Upper lobe of left lung (tissue), 4 donors: ENCODE measurements at regions not wholly inside any gene's neighbourhood (a gene's known extent, or its start where the extent isn't known, plus 50 kb on each side); places are given as distances from the start of the nearest gene placed in this dataset.

ENCODE experiments used
- POLR2A ChIP-seq, 4 donors: fragments of 450-650 bp; IDR thresholded peaks; one replicate each; pipeline ENCODE4 v1.5.1; 2016 to 2017; ENCODE audit warnings: antibody characterized with exemption in 4 of 4, mild to moderate bottlenecking in 2 of 4
- POLR2AphosphoS5 ChIP-seq, 2 donors: sonication (generic); formaldehyde crosslinking; IDR thresholded peaks; one replicate each; pipeline ENCODE4 v1.5.1; 2017; ENCODE audit warnings: antibody characterized with exemption in 2 of 2
- TF ChIP-seq, protein P1 (sequence below), 6 experiments: fragments of 450-650 bp in 4 of 6; fragments of 200-600 bp in 2 of 6; sonication (generic) in 2 of 6; IDR thresholded peaks; one replicate each; pipeline ENCODE4 v1.5.1; 2016 to 2019; ENCODE audit warnings: antibody characterized with exemption in 6 of 6

DNA sequence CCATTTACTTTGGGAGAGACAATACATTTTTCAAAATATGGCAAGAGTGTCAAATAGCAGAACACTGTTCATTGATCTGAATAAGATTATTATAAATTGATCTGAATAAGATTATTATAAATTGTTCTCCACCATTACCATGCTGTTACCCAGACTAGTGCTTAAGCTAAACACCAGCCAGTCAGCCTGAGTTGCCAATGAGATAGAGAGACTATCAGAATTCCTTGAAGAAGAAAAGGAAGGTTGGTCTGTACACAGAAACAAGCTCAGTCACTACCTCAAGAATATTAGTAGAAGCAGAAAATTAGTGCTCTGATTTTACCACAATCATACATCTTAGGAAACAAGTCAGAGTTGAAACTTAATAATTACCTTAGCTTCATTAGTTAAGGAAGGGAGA is 469.8 kb downstream of the FOXG1 start:
- TF ChIP-seq, protein P1, sequence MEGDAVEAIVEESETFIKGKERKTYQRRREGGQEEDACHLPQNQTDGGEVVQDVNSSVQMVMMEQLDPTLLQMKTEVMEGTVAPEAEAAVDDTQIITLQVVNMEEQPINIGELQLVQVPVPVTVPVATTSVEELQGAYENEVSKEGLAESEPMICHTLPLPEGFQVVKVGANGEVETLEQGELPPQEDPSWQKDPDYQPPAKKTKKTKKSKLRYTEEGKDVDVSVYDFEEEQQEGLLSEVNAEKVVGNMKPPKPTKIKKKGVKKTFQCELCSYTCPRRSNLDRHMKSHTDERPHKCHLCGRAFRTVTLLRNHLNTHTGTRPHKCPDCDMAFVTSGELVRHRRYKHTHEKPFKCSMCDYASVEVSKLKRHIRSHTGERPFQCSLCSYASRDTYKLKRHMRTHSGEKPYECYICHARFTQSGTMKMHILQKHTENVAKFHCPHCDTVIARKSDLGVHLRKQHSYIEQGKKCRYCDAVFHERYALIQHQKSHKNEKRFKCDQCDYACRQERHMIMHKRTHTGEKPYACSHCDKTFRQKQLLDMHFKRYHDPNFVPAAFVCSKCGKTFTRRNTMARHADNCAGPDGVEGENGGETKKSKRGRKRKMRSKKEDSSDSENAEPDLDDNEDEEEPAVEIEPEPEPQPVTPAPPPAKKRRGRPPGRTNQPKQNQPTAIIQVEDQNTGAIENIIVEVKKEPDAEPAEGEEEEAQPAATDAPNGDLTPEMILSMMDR (IDR thresholded peaks at IDR 0.05) = no peak
- TF ChIP-seq POLR2A (IDR thresholded peaks at IDR 0.05) = no peak
- no peak for TF ChIP-seq POLR2AphosphoS5 (IDR thresholded peaks at IDR 0.05)
